HG02571 (cell line): ENCODE measurements at regions not wholly inside any gene's neighbourhood (a gene's known extent, or its start where the extent isn't known, plus 50 kb on each side); places are given as distances from the start of the nearest gene placed in this dataset.

ENCODE experiments used
- ATAC-seq: cut with Tn5 transposase; IDR thresholded peaks from one replicate; pipeline ENCODE4 v1.9.1; 2021; ENCODE audit warnings: mild to moderate bottlenecking, moderate library complexity; ENCODE audit not compliant: unreplicated experiment

- no peak for ATAC-seq
These were observed 135.3 kb upstream of the RPS23 start for GRCh38 chr5:82413302-82414040.

DNA sequence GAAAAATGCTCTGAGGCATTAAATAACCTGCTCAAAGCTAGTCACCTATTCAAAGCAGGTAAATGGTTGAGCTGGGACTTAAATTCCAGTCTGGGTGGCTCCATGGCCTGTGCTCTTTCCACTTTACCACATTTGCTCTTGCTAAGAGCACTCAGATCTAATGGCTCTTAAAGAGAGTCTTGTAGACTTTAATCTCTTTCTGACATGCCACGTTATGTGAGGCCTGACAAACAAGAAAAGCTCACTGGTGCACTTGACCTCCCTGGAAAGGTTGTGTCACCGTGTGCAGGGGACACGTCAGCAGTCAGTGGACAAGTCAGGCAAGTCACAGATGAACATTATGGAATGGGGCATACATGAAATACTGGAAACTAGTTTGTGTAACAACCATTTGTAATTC is 129.9 kb upstream of the RPS23 start:
- no peak for ATAC-seq

DNA sequence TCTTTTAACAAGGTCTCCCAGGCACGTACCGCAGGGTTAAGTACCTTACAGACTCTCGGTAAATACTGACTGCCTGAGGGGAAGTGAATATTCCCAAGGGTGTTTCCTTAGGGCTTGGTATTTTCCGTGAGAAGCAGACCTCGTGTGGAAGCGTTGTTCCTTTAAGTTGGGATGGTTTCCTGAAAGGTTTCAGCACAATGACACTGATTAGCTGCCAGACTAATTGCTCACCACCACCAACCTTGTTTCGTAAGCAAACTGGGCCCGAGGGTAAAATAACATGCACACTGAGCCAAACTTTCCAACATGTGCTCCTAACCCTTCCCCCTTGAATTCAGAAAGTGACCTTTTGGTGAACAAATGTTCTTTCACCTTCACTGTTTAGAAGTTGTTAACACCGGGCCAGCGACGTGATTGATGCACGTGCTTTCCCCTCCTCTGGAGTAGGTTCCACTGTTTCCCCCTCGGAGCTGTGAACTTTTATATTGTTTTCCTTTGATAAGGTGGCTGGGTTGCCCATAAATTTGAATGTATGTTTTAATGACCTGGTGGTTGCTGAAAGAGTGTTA is 128.1 kb upstream of the RPS23 start:
- ATAC-seq = no peak

DNA sequence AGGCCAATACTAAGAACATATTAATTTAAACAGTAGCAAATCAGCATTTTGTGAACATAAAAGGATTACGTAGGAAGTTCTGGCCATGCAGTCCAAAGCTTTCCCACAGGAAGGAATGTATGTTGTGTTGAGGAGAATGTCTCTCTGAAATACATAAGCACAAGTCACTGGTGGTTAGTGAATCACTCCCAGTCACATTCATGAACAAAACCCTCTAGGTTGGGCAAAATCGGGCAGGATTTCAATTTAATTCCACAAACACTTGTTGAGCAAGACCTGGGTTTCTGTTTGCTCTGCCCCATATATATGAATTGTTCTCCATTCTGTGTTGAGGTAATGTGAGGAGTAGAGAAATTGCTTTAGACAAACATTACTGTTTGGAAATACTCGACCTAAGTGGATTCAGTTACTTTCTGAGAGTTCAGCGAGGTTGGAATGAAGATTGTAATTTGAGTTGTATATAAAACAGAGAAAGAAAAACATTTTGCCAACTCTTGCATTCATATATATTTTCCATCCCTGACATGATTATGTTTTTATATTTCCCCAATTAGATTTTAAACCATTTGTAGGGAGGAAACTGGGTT is 127.6 kb upstream of the RPS23 start:
- ATAC-seq = no peak

DNA sequence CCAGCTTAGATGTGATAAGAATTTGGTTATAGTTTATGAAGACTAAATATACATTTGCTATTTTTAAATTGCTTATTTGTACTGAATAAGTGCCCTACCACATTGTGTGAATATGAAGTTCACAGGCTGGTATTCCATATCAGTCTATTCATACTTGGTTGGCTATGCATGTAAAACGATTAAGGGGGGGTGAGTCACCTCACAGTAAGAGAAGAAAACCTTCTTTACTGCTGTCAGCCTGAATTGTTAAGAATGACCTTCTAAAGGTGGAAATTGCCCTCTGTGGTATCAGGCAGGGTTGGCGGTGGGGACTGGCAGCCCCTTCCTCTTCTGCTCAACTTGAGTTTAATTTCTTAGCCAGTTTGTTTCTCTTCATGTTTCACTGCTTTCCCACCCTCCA is 127.0 kb upstream of the RPS23 start:
- no peak for ATAC-seq

GRCh38 chr5:82404382-82404945 is 126.3 kb upstream of the RPS23 start:
- ATAC-seq = no peak

DNA sequence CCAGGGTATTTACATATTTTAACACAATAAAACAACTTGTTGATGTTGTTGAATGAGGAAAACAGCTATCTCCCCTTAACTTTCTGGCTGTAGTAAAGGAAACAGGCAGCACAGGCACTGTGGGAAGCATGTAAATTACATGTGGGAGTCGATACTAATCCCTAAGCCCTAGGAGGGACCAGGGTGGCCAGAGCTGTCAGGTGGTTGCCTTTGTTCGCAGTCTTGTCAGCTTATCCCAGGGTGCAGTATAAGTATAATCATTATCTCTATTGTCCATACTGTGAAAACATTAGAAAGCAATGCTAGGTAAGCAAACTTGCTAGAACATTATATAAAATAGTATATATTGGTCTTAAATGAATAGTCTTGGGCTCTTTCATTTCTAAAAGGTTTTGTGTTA is 125.6 kb upstream of the RPS23 start:
- ATAC-seq = no peak

DNA sequence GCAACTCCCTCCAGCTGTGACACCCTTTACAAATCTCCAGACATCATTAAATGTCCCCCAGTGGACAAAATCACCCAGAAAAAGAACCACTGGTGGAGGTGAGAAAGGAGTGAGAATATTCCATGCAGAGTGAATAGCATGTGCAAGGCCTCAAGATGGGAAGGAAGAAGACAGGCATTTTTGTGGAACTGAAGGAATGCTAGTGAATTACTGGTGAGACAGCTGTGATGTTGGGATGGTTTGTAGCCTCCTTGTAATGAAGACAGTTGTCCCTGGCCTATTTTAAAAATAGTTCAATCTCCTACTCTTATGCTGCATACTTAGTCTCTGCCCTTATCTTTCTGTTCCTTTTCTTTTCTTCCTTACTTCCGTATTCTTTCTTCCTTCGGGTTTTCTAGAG is 124.9 kb upstream of the RPS23 start:
- no peak for ATAC-seq

DNA sequence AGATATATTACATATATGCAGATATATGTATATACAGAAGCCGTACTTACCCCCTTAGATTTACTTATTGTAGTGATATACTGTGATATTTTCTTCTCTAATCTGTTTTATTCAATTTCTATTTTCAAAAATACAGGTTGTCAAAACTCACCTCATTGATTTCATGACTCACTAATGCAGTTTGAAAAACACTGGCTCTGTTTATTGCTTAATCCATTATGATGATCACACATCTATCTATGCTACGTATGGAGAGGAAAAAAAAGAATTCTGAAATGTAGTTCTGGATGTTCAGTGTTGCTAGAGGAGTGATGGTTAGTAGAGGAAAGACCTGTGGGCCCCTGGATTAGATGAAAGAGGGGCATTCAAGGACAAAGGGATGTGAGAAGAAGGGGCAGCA is 121.0 kb upstream of the RPS23 start:
- ATAC-seq = no peak

- ATAC-seq = no peak
These were observed 119.7 kb upstream of the RPS23 start for GRCh38 chr5:82397741-82398320.

DNA sequence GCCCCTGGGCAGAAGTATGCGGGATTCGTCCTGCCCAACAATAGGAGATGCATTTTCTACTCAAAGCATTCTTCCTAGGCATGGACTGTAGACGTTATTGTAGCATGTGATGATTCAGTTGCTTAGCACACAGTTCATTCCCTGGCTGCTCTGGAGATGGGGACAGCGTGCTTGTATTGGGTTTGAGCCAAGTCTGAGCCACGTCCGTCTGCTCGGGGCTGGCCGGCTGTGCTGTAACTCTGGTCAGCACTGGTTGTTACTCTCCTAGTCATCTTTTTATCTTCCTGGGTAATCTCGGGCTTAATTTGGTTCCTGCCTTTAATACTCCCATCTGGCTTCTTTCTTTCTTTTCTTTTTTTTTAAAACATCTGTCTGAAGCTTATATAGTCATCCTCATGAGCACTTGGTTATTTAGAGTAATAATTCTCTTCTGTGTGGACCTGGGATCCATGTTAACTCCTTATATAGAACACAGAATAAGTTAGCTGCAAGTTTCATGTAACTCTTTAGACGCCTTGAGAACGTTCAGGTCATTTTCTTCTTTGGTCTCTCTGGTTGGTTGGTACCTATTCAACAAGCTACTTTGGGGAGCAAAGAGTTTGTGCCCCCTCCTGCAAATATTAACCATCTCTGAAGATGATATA is 118.8 kb upstream of the RPS23 start:
- no peak for ATAC-seq

- no peak for ATAC-seq
These were observed 118.2 kb upstream of the RPS23 start for GRCh38 chr5:82396396-82396795.

DNA sequence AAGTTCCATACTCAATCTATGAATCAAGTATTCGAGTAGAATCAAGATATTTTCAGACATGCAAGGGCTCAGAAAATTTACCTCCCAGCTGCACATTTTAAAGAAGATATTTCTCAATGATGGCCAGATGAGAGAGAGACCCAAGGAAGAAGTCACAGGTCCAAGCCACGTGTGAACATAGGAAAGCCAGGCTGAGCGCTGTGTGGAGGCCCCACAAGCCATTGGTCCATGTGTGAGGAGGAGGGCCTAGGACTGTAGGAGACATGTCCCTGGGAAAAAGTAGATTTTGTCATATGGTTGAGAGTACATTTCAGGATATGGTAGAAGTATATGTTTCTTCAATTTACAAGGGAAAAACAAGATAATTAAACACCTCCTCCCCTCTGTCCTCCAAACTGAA is 115.8 kb upstream of the RPS23 start:
- no peak for ATAC-seq

GRCh38 chr5:82390088-82390487 is 111.9 kb upstream of the RPS23 start:
- no peak for ATAC-seq

DNA sequence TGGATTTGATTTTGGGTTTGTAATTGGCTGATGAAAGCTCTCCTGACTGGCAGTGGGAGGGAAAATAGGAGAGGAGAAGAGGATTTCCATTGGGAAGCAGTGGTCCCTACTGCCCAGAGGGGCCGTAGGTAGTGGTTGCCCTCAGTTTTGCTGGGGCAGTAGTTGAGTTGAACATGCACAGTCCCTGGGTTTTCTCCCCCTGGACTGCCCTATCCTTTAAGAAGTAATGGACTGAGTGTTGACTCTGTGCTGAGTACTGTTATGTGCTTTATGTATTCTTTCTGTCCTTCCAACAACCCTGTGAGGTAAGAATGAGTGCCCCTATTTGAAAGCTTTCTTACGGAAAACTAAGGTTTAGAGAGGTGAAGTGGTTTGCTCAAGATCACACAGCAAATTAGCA is 111.2 kb upstream of the RPS23 start:
- ATAC-seq = no peak

DNA sequence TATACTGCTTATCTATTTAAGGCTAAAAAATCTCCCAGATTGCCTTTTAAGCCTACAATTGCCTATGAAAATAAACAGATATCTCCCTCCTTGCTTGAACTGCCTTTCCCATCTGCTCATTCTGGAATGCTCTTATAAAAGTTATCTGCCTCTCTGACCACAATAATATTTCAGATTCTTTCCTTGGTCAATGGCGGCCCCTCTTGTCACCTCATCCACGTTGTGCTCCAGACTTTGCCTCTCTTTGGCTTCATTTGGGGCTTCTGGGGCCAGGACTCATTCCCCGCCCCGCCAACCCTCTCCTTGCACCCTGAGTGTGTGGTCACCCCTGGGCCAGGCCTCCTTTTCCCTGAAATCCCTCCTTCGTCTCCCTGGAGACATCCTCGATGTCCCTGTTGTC is 110.0 kb upstream of the RPS23 start:
- no peak for ATAC-seq

DNA sequence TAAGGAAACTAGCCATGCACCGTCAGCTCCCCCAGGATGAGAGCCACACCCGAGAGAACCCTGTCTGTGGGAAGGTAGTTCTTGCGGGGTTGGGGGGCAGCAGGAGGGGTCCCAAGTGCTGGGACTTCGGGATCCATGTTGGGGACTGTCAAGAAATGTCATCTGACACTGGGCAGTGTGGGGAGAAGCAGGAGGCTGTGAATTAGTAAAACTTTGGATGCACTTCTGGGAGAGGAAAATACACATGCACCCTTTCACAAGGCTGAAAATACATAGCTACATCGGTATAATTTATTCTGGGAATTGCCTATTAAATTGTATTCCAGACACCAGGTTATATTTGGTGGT is 109.6 kb upstream of the RPS23 start:
- ATAC-seq = no peak

DNA sequence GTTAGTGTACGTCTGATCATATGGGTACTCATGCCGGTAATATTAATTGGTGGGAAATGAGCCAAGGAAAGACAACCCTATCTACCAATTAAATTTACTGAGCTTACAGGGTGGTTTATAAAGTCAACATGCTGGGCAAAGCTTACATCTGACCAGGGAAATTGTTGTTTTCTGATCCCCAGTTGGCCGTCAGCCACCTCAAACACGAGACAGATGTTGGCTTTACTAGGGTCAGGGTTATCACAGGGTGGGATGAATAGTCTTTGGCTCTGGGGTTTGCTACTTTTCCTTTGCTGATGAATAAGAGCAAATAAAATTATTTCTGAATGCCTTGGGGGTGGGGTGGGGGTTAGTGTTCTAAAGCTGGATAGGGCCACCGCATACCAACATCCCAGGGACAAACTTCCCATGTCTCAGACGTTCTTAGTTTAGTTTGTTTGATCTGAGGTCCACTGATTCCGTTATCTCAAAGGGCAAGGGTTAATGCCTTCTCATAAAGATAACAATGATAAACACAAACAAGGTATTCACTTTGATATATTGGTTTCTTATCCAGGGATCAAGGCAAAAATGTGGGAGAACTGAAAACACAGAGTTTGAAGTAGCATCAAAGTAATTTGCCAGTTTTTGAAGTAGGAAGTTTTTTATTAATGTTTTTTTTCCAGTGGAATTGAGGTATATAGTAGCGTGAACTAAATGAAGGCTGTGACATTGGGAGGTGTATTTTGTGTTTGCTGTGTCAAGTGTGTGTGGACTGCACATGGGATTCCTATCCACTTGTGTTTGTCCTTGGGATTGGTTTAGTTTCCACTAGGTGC is 109.1 kb upstream of the RPS23 start:
- no peak for ATAC-seq

GRCh38 chr5:82386576-82386975 is 108.4 kb upstream of the RPS23 start:
- no peak for ATAC-seq

DNA sequence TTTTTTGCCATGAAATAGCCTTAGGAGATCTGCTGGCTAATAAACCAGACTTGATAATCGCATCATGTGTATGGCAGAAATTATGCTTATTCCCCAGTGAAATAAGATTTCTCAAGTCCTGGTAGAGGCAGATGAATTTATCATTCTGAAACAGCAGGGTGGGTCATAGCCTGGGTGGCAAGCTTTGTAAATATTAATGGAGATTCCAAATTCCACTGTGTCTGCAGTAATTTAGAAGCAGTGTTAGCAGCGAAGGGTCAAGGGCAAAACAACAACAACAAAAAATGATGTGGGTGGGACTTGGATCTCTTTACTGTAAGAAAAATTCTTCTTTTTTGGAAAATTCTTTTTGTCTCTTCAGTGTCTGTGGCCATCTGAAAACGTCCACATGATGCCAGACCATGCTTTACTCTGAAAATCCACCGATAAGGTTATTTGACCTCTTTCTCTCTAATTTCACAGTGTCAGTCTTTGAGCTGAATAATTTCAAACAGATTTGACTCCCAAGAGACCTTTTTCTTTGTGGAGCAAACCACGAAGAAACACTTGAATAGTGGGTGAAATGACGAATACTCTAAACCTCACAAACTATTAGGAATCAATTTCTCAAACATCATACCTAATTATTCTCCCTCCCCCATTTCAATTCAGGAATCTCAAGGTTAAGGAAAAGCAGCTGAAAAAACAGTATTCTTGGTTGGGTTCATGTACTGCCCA is 106.0 kb upstream of the RPS23 start:
- no peak for ATAC-seq
